IMR-90 (cell line): ENCODE measurements at regions not wholly inside any gene's neighbourhood (a gene's known extent, or its start where the extent isn't known, plus 50 kb on each side); places are given as distances from the start of the nearest gene placed in this dataset.

Source experiments
- CTCF ChIP-seq: conservative IDR thresholded peaks from 2 replicates; pipeline ENCODE4 v1.5.1; 2012; ENCODE audit warnings: mild to moderate bottlenecking, low read depth, low read length, improper control_type of control experiment
- FOS ChIP-seq: fragments of 150-350 bp; IDR thresholded peaks from 2 replicates; pipeline ENCODE4 v1.6.1; 2016; ENCODE audit warnings: low read depth, low read length

- no peak for TF ChIP-seq CTCF
- TF ChIP-seq FOS: no peak
Observed at GRCh38 chr4:159592898-159593556, 490.1 kb downstream of the RAPGEF2 start.
